Stomach smooth muscle (tissue), 2 donors: ENCODE measurements at regions not wholly inside any gene's neighbourhood (a gene's known extent, or its start where the extent isn't known, plus 50 kb on each side); places are given as distances from the start of the nearest gene placed in this dataset.
"Not testable (repeated sequence)": the region's sequence is repeated elsewhere in the genome, so short reads cannot be mapped to it uniquely, and the experiment has no call there.

Experiments used
- H3K27ac ChIP-seq: one replicate; pipeline ENCODE4 v1.7.0; 2013; ENCODE audit warnings: mild to moderate bottlenecking, low read length, inconsistent platforms
- H3K27me3 ChIP-seq, 2 donors: one replicate each; pipeline ENCODE4 v1.7.0; 2013; ENCODE audit warnings: low read length in 2 of 2; ENCODE audit not compliant: insufficient read depth in 2 of 2, control insufficient read depth in 1 of 2
- H3K36me3 ChIP-seq, 2 donors: one replicate each; pipeline ENCODE4 v1.7.0; 2013; ENCODE audit warnings: low read length in 2 of 2; ENCODE audit not compliant: control insufficient read depth in 2 of 2, insufficient read depth in 2 of 2
- H3K4me1 ChIP-seq: one replicate; pipeline ENCODE4 v1.7.0; 2013; ENCODE audit warnings: low read length; ENCODE audit not compliant: control insufficient read depth, insufficient read depth
- H3K4me3 ChIP-seq, 2 donors: one replicate each; pipeline ENCODE4 v1.7.0; 2013; ENCODE audit warnings: low read length in 2 of 2
- H3K9ac ChIP-seq, 2 donors: one replicate each; pipeline ENCODE4 v1.7.0; 2013; ENCODE audit warnings: low read length in 2 of 2, mild to moderate bottlenecking in 1 of 2
- H3K9me3 ChIP-seq, 2 donors: one replicate each; pipeline ENCODE4 v1.7.0; 2013; ENCODE audit warnings: low read length in 2 of 2; ENCODE audit not compliant: control insufficient read depth in 2 of 2
- donor health status: healthy.
- donor health status: Pancreatic carcinoma.

GRCh38 chr11:127972816-127973215 lies 614.5 kb downstream of the ETS1 start:
- Histone ChIP-seq H3K27me3 (no peaks in the 10 kb centered on the region), H3K27ac (no peak overlapping the region), H3K4me3 (no peak overlapping the region), H3K4me1 (no peaks in the 10 kb centered on the region), H3K9ac (no peak overlapping the region), H3K9me3 (peaks cover 0 to under 1% of the 10 kb centered on the region in 2 donors), H3K36me3 (no peaks in the 10 kb centered on the region)

- no peaks in the 10 kb centered on the region for H3K9me3 ChIP-seq
- H3K36me3 ChIP-seq = no peaks in the 10 kb centered on the region
- H3K9ac ChIP-seq = no peak overlapping the region
- H3K4me1 ChIP-seq = no peaks in the 10 kb centered on the region
- no peak overlapping the region for H3K27ac ChIP-seq
- no peaks in the 10 kb centered on the region for H3K27me3 ChIP-seq
- no peak overlapping the region for H3K4me3 ChIP-seq
Measured at GRCh38 chr11:127971448-127971847, 615.9 kb downstream of the ETS1 start.

GRCh38 chr11:127966821-127967220 lies 620.5 kb downstream of the ETS1 start:
- no peaks in the 10 kb centered on the region for H3K4me1 ChIP-seq
- no peaks in the 10 kb centered on the region for H3K36me3 ChIP-seq
- H3K9me3 ChIP-seq = no peaks in the 10 kb centered on the region
- no peak overlapping the region for H3K9ac ChIP-seq
- H3K27ac ChIP-seq = no peak overlapping the region
- H3K4me3 ChIP-seq = no peak overlapping the region
- no peaks in the 10 kb centered on the region for H3K27me3 ChIP-seq

- Histone ChIP-seq H3K9me3 (no peaks in the 10 kb centered on the region), H3K27ac (no peak overlapping the region), H3K4me3 (no peak overlapping the region), H3K36me3 (no peaks in the 10 kb centered on the region), H3K9ac (no peak overlapping the region), H3K4me1 (no peaks in the 10 kb centered on the region), H3K27me3 (no peaks in the 10 kb centered on the region)
Measured at GRCh38 chr11:127965939-127966668, 621.3 kb downstream of the ETS1 start.

- Histone ChIP-seq H3K4me3 (no peak overlapping the region), H3K27me3 (no peaks in the 10 kb centered on the region), H3K36me3 (no peaks in the 10 kb centered on the region), H3K9me3 (no peaks in the 10 kb centered on the region), H3K4me1 (no peaks in the 10 kb centered on the region), H3K9ac (no peak overlapping the region), H3K27ac (no peak overlapping the region)
Measured at GRCh38 chr11:127962416-127962815, 624.9 kb downstream of the ETS1 start.

- no peaks in the 10 kb centered on the region for H3K9me3 ChIP-seq
- no peak overlapping the region for H3K9ac ChIP-seq
- no peaks in the 10 kb centered on the region for H3K36me3 ChIP-seq
- no peak overlapping the region for H3K27ac ChIP-seq
- no peaks in the 10 kb centered on the region for H3K4me1 ChIP-seq
- no peak overlapping the region for H3K4me3 ChIP-seq
- H3K27me3 ChIP-seq = no peaks in the 10 kb centered on the region
Measured at GRCh38 chr11:127950162-127950561, 637.2 kb downstream of the ETS1 start.

- H3K27ac ChIP-seq = no peak overlapping the region
- no peaks in the 10 kb centered on the region for H3K36me3 ChIP-seq
- H3K4me3 ChIP-seq = no peak overlapping the region
- H3K27me3 ChIP-seq = no peaks in the 10 kb centered on the region
- H3K9ac ChIP-seq = no peak overlapping the region
- no peaks in the 10 kb centered on the region for H3K9me3 ChIP-seq
- no peaks in the 10 kb centered on the region for H3K4me1 ChIP-seq
Measured at GRCh38 chr11:127943763-127944162, 643.6 kb downstream of the ETS1 start.

- no peaks in the 10 kb centered on the region for H3K27me3 ChIP-seq
Measured at GRCh38 chr11:127943152-127943551, 644.2 kb downstream of the ETS1 start.

GRCh38 chr11:127941554-127941953 lies 645.8 kb downstream of the ETS1 start:
- H3K27ac ChIP-seq, H3K4me3 ChIP-seq, H3K9ac ChIP-seq, H3K36me3 ChIP-seq, H3K27me3 ChIP-seq, H3K9me3 ChIP-seq, H3K4me1 ChIP-seq: not testable (repeated sequence)

More at GRCh38 chr11:127943152-127943551, 644.2 kb downstream of the ETS1 start:
- Histone ChIP-seq H3K9ac (no peak overlapping the region), H3K9me3 (no peaks in the 10 kb centered on the region), H3K4me3 (no peak overlapping the region), H3K27ac (no peak overlapping the region), H3K4me1 (no peaks in the 10 kb centered on the region), H3K36me3 (no peaks in the 10 kb centered on the region)

GRCh38 chr11:127939000-127939399 lies 648.4 kb downstream of the ETS1 start:
- H3K4me3 ChIP-seq = no peak overlapping the region
- H3K36me3 ChIP-seq = no peaks in the 10 kb centered on the region
- H3K9me3 ChIP-seq = no peaks in the 10 kb centered on the region
- no peak overlapping the region for H3K9ac ChIP-seq
- no peak overlapping the region for H3K27ac ChIP-seq
- no peaks in the 10 kb centered on the region for H3K4me1 ChIP-seq
- no peaks in the 10 kb centered on the region for H3K27me3 ChIP-seq

GRCh38 chr11:127935081-127935480 lies 652.3 kb downstream of the ETS1 start:
- no peaks in the 10 kb centered on the region for H3K36me3 ChIP-seq
- H3K4me1 ChIP-seq = no peaks in the 10 kb centered on the region
- H3K9ac ChIP-seq = no peak overlapping the region
- H3K27ac ChIP-seq = no peak overlapping the region
- H3K9me3 ChIP-seq = no peaks in the 10 kb centered on the region
- no peak overlapping the region for H3K4me3 ChIP-seq
- no peaks in the 10 kb centered on the region for H3K27me3 ChIP-seq
